Hematopoietic multipotent progenitor cell treated with erythropoietin and hydrocortisone succinate and interleukin-3 and kit ligand, for 17 days (in vitro differentiated cells): ENCODE measurements at regions not wholly inside any gene's neighbourhood (a gene's known extent, or its start where the extent isn't known, plus 50 kb on each side); places are given as distances from the start of the nearest gene placed in this dataset.
A peak's percentile ranks its signal among the peaks of the same experiment; 100 is the strongest.
"Not testable (repeated sequence)": the region's sequence is repeated elsewhere in the genome, so short reads cannot be mapped to it uniquely, and the experiment has no call there.

Experiments
- DNase-seq: peaks from one replicate; pipeline ENCODE4 v3.0.0-alpha.2; 2015; ENCODE audit warnings: low spot score

DNA sequence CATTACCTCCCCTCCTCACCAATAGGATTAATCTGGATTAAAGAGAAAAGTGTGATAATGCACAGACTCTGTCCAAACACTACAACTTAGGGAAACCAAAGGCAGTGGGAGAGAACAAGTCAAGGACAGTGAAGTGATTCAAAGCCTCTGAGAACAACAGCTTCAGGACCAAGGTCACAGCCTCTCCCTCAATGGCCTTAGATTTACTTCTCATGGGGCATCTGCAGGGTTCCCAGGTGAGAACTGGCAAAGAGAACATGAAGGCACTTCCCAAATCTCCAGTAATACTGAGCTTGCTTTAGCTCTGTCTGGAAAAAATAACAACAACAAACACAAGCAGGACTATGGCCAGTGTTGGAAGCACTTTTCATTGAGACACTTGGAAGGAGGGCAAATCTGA lies 99.8 kb upstream of the GOLGA6L22 start:
- DNase-seq = not testable (repeated sequence)

DNA sequence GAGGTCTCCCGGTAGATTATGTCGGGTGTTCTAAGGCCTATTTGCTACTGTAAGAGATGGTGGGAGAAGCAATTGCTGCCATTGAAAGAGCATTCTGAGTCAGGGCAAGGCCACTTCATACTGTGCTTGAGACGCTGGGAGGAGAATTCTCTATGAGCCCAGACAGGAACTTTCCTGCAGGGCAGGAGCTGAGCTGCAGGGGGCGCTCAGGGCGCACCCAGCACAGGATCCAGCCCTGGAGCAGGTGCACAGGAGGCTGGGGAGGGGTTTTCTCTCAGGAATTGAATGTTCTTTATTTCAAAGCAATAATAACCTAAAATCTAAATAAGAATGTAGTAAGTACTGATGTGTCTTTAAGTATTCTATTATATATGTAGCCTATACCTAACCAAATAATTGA lies 99.1 kb upstream of the GOLGA6L22 start:
- not testable (repeated sequence) for DNase-seq

- DNase-seq = not testable (repeated sequence)
These were observed 98.0 kb upstream of the GOLGA6L22 start for GRCh38 chr15:22360696-22361095.

GRCh38 chr15:22362502-22362901 lies 96.2 kb upstream of the GOLGA6L22 start:
- DNase-seq = not testable (repeated sequence)

DNA sequence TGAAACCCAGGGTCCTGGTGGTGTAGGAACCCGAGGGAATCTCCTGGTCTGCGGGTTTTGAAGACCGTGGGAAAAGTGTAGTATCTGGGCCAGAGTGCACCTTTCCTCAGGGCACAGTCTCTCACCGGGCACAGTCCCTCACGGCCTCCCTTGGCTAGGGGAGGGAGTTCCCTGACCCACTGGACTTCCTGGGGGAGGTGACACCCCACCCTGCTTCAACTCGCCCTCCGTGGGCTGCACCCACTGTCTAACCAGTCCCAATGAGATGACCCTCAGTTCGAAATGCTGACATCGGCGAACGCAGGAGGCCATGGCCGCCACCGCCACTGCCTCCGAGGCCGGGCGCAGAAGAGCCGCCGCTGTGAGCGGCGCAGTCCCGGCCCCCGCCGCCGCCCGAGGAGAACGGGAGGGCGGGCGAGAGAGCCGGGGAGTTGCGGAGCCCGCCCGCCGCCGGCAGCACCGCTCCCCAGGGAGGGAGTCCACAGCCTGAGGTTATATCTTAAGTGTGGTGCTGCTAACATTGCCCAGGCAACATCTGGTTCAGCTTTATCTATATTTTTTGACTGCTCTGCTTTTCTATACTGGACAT lies 87.4 kb upstream of the GOLGA6L22 start:
- DNase-seq = not testable (repeated sequence)

DNA sequence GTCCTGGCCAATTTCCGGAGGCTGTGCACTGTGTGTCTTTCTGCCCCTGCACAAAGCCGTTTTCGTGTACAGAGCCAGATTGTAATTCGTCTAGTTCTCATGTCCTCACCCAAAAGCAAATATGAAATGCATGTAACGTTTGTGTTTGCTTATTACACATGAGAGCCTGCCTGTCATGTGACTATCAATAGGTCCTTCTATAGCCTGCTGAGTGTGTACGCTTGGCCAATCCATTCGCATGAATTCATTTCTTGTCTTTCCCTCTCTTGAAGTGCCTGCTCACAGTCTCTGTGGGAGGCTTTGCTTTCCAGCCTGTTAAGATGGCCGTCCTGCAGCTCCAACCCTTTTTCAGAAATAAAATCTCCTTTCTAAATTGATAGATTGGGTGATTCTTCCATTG lies 84.2 kb upstream of the GOLGA6L22 start:
- not testable (repeated sequence) for DNase-seq

DNA sequence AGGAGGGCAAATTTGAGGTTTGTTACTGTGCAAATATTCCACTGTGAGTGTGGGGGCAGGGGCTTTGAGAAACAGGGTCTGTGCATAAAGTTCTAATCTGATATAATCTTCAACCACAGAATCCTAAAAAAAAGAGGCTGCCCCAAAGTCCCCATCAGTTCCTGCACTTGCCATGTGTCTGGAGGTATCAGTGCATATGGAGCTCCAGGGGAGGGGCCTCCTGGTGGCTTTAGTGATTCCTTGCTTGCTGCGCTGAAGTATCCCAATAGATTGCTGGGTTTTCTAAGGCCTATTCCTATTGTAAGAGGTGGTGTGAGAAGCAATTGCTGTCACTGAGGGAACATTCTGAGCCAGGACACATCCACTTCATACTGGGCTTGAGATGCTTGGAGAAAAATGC lies 82.9 kb upstream of the GOLGA6L22 start:
- peak; percentile 2 for DNase-seq

DNA sequence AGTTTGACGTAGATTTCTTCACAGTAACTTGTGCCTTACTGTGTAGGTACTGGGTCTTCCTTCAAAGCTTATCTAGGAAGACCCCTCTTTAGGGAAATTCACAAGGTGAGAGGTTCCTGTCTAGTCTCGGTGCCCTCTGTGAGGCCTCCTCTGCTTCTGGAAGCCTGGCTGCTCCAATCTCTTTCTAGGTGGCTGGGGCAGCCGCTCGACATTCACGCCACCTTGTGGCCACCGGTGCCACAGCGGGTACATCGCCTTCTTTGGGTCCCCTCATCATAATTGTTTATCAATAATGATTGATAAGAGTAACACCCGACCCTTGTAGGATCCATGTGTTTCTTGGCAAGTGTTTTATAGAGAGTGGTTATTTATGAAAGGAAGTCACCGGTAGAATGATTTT lies 80.8 kb upstream of the GOLGA6L22 start:
- DNase-seq = not testable (repeated sequence)

- not testable (repeated sequence) for DNase-seq
These were observed 71.0 kb upstream of the GOLGA6L22 start for GRCh38 chr15:22387691-22388090.

DNA sequence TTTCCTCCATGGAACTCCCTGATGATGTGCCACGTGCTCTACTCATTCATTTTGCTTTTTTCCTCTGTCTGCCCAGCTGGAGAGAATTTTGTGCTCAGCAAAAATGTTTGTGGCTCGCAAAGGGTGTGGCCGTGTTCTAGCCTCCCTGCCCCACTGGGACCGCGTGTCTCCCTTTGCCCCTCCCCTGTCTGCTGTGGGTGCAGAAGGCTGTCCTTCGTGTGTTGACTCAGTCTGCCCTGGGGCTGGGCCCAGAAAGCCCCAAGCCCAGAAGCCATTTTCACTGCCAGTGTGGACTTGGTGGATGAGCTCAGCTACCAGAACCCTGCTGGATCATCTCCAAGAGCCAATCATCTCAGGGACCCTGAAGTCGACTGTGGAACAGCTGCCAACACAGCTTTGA lies 70.3 kb upstream of the GOLGA6L22 start:
- DNase-seq = not testable (repeated sequence)

- not testable (repeated sequence) for DNase-seq
These were observed 57.5 kb upstream of the GOLGA6L22 start for GRCh38 chr15:22401207-22401606.

DNA sequence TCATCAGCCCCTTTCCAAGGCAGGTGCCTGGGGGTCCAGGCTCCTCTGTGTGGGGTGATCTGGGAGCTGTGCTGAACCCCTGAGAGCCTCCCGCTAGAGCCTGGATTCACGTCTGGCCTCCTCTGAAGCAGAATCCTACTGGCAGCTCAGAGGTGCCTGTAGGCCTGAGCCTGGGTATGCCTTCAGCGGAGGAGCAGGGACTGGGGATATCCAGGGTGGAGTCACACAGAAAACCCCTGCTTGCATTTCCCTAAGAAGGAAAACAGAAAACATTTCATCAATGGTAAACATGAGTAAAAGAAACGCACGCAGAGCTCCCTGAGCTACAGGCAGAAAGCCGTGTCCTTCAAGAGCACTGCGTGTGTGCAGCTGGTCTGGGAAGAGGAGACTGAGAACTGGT lies 57.0 kb upstream of the GOLGA6L22 start:
- not testable (repeated sequence) for DNase-seq

DNA sequence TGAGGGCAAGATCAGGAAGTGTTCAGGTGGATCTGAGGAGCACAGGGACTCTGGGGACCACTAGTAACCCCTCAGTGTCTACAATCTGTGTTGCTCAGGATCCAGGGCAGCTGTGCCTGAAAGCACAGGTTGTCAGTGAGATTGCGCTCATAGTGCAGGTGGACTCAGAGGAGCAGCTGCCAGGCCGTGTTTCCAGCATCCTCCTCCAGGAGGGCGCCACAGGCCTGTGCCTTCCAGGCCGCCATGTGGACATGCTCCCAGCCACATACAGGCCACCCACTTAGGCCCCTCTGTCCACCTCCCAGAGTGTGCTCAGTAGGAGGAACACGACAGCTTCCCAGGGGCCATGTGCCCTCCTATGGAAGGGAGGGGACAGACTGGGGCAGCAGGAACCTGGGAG lies 52.9 kb upstream of the GOLGA6L22 start:
- not testable (repeated sequence) for DNase-seq
